HG02763 (cell line): ENCODE measurements at regions not wholly inside any gene's neighbourhood (a gene's known extent, or its start where the extent isn't known, plus 50 kb on each side); places are given as distances from the start of the nearest gene placed in this dataset.

Experiments used
- ATAC-seq: cut with Tn5 transposase; IDR thresholded peaks from one replicate; pipeline ENCODE4 v1.9.1; 2021; ENCODE audit warnings: mild to moderate bottlenecking, moderate library complexity; ENCODE audit not compliant: unreplicated experiment

- ATAC-seq = no peak
Observed at GRCh38 chr5:152855441-152855840, 450.4 kb upstream of the NMUR2 start.

- no peak for ATAC-seq
Observed at GRCh38 chr5:152861231-152861630, 456.2 kb upstream of the NMUR2 start.

GRCh38 chr5:152864447-152864846, 459.4 kb upstream of the NMUR2 start:
- ATAC-seq = no peak

- ATAC-seq = no peak
Observed at GRCh38 chr5:152864991-152865390, 459.9 kb upstream of the NMUR2 start.

- ATAC-seq = no peak
Observed at GRCh38 chr5:152869971-152870370, 464.9 kb upstream of the NMUR2 start.

- ATAC-seq = no peak
Observed at GRCh38 chr5:152882621-152883020, 477.5 kb upstream of the NMUR2 start.

- ATAC-seq = no peak
Observed at GRCh38 chr5:152883066-152883775, 478.1 kb upstream of the NMUR2 start.

GRCh38 chr5:152884006-152884405, 478.9 kb upstream of the NMUR2 start:
- ATAC-seq = no peak

GRCh38 chr5:152900332-152900731, 495.3 kb upstream of the NMUR2 start:
- ATAC-seq = no peak

GRCh38 chr5:152901754-152902153, 496.7 kb upstream of the NMUR2 start:
- ATAC-seq = no peak

GRCh38 chr5:152905286-152905685, 500.2 kb upstream of the NMUR2 start:
- ATAC-seq = no peak

- no peak for ATAC-seq
Observed at GRCh38 chr5:152907488-152908245, 502.6 kb upstream of the NMUR2 start.

- ATAC-seq = no peak
Observed at GRCh38 chr5:152912924-152913323, 507.8 kb upstream of the NMUR2 start.

- ATAC-seq = no peak
Observed at GRCh38 chr5:152932621-152933020, 527.5 kb upstream of the NMUR2 start.

GRCh38 chr5:152933056-152933455, 528.0 kb upstream of the NMUR2 start:
- no peak for ATAC-seq

- no peak for ATAC-seq
Observed at GRCh38 chr5:152938630-152939029, 533.6 kb upstream of the NMUR2 start.

- ATAC-seq = no peak
Observed at GRCh38 chr5:152942633-152943336, 537.7 kb upstream of the NMUR2 start.

- no peak for ATAC-seq
Observed at GRCh38 chr5:152953788-152954483, 536.5 kb upstream of the GRIA1 start.

GRCh38 chr5:152956943-152957613, 533.4 kb upstream of the GRIA1 start:
- ATAC-seq = no peak

GRCh38 chr5:152978141-152978835, 512.2 kb upstream of the GRIA1 start:
- no peak for ATAC-seq
